ENCODE measurements at regions not wholly inside any gene's neighbourhood (a gene's known extent, or its start where the extent isn't known, plus 50 kb on each side); places are given as distances from the start of the nearest gene placed in this dataset.

GRCh38 chr13:70385852-70386251 is 277.6 kb upstream of the KLHL1 start:
- intact Hi-C loops (cut with DNase I), result no loop called here

GRCh38 chr13:70384156-70384555 is 275.9 kb upstream of the KLHL1 start:
- no peak overlapping the region for H3K4me3 ChIP-seq
- no peak for TF ChIP-seq CTCF (IDR thresholded peaks at IDR 0.05)
- TF ChIP-seq POLR2A (IDR thresholded peaks at IDR 0.05), result no peak
- intact Hi-C loops (cut with DNase I), result no loop called here
- no peaks in the 10 kb centered on the region for H3K9me3 ChIP-seq (replicated peaks in 1 of 3)
- DNase-seq, result no peak
- H3K36me3 ChIP-seq (replicated peaks in 1 of 2), result no peaks in the 10 kb centered on the region
- no peaks in the 10 kb centered on the region for H3K4me1 ChIP-seq (replicated peaks in 1 of 2)
- 73 to 79% (median 74%) methylated on average over 3 of the region's 3 CpGs for WGBS, 4 donors
- no peaks in the 10 kb centered on the region for H3K27me3 ChIP-seq
- no peak overlapping the region for H3K27ac ChIP-seq

More at GRCh38 chr13:70385852-70386251, 277.6 kb upstream of the KLHL1 start:
- DNase-seq, result no peak
- Histone ChIP-seq H3K9me3 (replicated peaks in 1 of 3) (no peaks in the 10 kb centered on the region), H3K4me3 (no peak overlapping the region), H3K36me3 (replicated peaks in 1 of 2) (no peaks in the 10 kb centered on the region), H3K27me3 (no peaks in the 10 kb centered on the region), H3K4me1 (replicated peaks in 1 of 2) (no peaks in the 10 kb centered on the region), H3K27ac (no peak overlapping the region)
- TF ChIP-seq CTCF (IDR thresholded peaks at IDR 0.05), result no peak
- no peak for TF ChIP-seq POLR2A (IDR thresholded peaks at IDR 0.05)
- 63 to 95% (median 89%) methylated on average over 2 to 4 of the region's 4 CpGs for WGBS, 4 donors

GRCh38 chr13:70380809-70381208 is 272.6 kb upstream of the KLHL1 start:
- no peaks in the 10 kb centered on the region for H3K36me3 ChIP-seq (replicated peaks in 1 of 2)
- intact Hi-C loops (cut with DNase I), result no loop called here
- WGBS, 4 donors, result 79 to 87% (median 81%) methylated on average over 2 of the region's 2 CpGs

GRCh38 chr13:70375718-70376117 is 267.5 kb upstream of the KLHL1 start:
- intact Hi-C loops (cut with DNase I), result no loop called here
- H3K27me3 ChIP-seq, result no peaks in the 10 kb centered on the region
- no peak for DNase-seq
- TF ChIP-seq CTCF (IDR thresholded peaks at IDR 0.05) (no peak), POLR2A (IDR thresholded peaks at IDR 0.05) (no peak)
- no peaks in the 10 kb centered on the region for H3K4me1 ChIP-seq (replicated peaks in 1 of 2)
- H3K27ac ChIP-seq, result no peak overlapping the region
- 75 to 79% (median 77%) methylated on average over 2 of the region's 2 CpGs for WGBS, 4 donors
- no peaks in the 10 kb centered on the region for H3K9me3 ChIP-seq (replicated peaks in 1 of 3)
- no peaks in the 10 kb centered on the region for H3K36me3 ChIP-seq (replicated peaks in 1 of 2)
- no peak overlapping the region for H3K4me3 ChIP-seq

More at GRCh38 chr13:70380809-70381208, 272.6 kb upstream of the KLHL1 start:
- Histone ChIP-seq H3K27ac (no peak overlapping the region), H3K4me1 (replicated peaks in 1 of 2) (no peaks in the 10 kb centered on the region), H3K27me3 (no peaks in the 10 kb centered on the region), H3K4me3 (no peak overlapping the region), H3K9me3 (replicated peaks in 1 of 3) (no peaks in the 10 kb centered on the region)
- no peak for DNase-seq
- TF ChIP-seq CTCF (IDR thresholded peaks at IDR 0.05), result no peak
- no peak for TF ChIP-seq POLR2A (IDR thresholded peaks at IDR 0.05)
